22Rv1 (cell line): ENCODE measurements at regions not wholly inside any gene's neighbourhood (a gene's known extent, or its start where the extent isn't known, plus 50 kb on each side); places are given as distances from the start of the nearest gene placed in this dataset.

Experiments
- CTCF ChIP-seq: fragments of 450-650 bp; IDR thresholded peaks from 2 replicates; pipeline ENCODE4 v1.5.1; 2017; ENCODE audit warnings: mild to moderate bottlenecking
- ZFX ChIP-seq: fragments of 450-650 bp; IDR thresholded peaks from 2 replicates; pipeline ENCODE4 v1.6.1; 2017; ENCODE audit warnings: antibody characterized with exemption, borderline replicate concordance

GRCh38 chr6:92682516-92683398 lies 736.6 kb downstream of the EPHA7 start:
- TF ChIP-seq CTCF, result no peak
- no peak for TF ChIP-seq ZFX
